ENCODE measurements at regions not wholly inside any gene's neighbourhood (a gene's known extent, or its start where the extent isn't known, plus 50 kb on each side); places are given as distances from the start of the nearest gene placed in this dataset.

DNA sequence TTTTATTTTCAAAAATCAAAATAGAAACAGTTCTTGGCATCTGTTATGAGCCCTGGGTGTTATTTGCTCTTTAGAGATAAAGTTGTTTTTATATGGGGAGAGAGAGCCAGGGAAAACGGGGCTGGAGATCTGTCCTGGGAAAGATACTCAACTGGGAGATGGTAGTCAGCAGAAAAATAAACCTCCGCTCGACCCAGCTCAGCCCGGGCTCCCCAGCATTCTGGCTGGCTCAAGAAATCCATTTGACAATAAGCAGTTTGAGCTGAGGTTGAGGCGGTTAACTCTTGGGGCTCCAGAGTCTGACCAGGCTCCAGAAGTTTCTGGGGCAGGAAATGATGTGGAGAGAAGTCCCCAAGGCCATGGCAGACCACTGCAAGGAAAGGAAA lies 151.9 kb downstream of the IRX5 start:
- TF ChIP-seq, protein P1, sequence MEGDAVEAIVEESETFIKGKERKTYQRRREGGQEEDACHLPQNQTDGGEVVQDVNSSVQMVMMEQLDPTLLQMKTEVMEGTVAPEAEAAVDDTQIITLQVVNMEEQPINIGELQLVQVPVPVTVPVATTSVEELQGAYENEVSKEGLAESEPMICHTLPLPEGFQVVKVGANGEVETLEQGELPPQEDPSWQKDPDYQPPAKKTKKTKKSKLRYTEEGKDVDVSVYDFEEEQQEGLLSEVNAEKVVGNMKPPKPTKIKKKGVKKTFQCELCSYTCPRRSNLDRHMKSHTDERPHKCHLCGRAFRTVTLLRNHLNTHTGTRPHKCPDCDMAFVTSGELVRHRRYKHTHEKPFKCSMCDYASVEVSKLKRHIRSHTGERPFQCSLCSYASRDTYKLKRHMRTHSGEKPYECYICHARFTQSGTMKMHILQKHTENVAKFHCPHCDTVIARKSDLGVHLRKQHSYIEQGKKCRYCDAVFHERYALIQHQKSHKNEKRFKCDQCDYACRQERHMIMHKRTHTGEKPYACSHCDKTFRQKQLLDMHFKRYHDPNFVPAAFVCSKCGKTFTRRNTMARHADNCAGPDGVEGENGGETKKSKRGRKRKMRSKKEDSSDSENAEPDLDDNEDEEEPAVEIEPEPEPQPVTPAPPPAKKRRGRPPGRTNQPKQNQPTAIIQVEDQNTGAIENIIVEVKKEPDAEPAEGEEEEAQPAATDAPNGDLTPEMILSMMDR (conservative IDR thresholded peaks at IDR 0.05) = no peak
- TF ChIP-seq ZFX (IDR thresholded peaks at IDR 0.05) = no peak
